Stomach (tissue), 8 donors: ENCODE measurements at regions not wholly inside any gene's neighbourhood (a gene's known extent, or its start where the extent isn't known, plus 50 kb on each side); places are given as distances from the start of the nearest gene placed in this dataset.

ENCODE experiments used
- DNase-seq, 2 donors: peaks; one replicate each; pipeline versions ENCODE4 v3.0.0 to v3.0.0-alpha.2; 2013 to 2019
- H3K27ac ChIP-seq, 5 donors: fragments of 200-600 bp in 4 of 5; sonication (generic) in 4 of 5; one replicate each; pipeline ENCODE4 v1.5.1; 2013 to 2019; ENCODE audit warnings: mild to moderate bottlenecking in 1 of 5, moderate library complexity in 1 of 5
- H3K27me3 ChIP-seq, 3 donors: fragments of 200-600 bp; sonication (generic); one replicate each; pipeline ENCODE4 v1.5.1; 2017 to 2019; ENCODE audit warnings: mixed run types in 1 of 3
- H3K36me3 ChIP-seq, 4 donors: fragments of 200-600 bp; sonication (generic); 1 replicate in 3 of 4; 2 replicates in 1 of 4; pipeline ENCODE4 v1.5.1; 2016 to 2019
- H3K4me1 ChIP-seq, 4 donors: fragments of 200-600 bp; sonication (generic); one replicate each; pipeline ENCODE4 v1.5.1; 2016 to 2019
- H3K4me3 ChIP-seq, 4 donors: fragments of 200-600 bp; sonication (generic) in 3 of 4; one replicate each; pipeline ENCODE4 v1.5.1; 2016 to 2019; ENCODE audit warnings: mild to moderate bottlenecking in 1 of 4
- H3K9me3 ChIP-seq, 4 donors: fragments of 200-600 bp; sonication (generic); one replicate each; pipeline ENCODE4 v1.5.1; 2016 to 2019
- CTCF ChIP-seq, 7 experiments: fragments of 450-650 bp in 4 of 7; fragments of 200-600 bp in 3 of 7; sonication (generic) in 3 of 7; IDR thresholded peaks; one replicate each; pipeline ENCODE4 v1.5.1; 2016 to 2019; ENCODE audit warnings: antibody characterized with exemption in 7 of 7, control low read depth in 2 of 7, mild to moderate bottlenecking in 1 of 7
- EP300 ChIP-seq: sonication (generic); formaldehyde crosslinking; IDR thresholded peaks from one replicate; pipeline ENCODE4 v1.6.1; 2017; ENCODE audit warnings: antibody characterized with exemption
- POLR2A ChIP-seq, 4 donors: fragments of 450-650 bp; IDR thresholded peaks; one replicate each; pipeline ENCODE4 v1.6.1; 2016; ENCODE audit warnings: antibody characterized with exemption in 4 of 4, control low read depth in 2 of 4, mild to moderate bottlenecking in 1 of 4, moderate library complexity in 1 of 4
- POLR2AphosphoS5 ChIP-seq, 3 donors: sonication (generic); formaldehyde crosslinking; IDR thresholded peaks; one replicate each; pipeline ENCODE4 v1.6.1; 2016; ENCODE audit warnings: antibody characterized with exemption in 3 of 3
- WGBS, 5 donors: extraction: QIAGEN DNeasy Blood & Tissue Kit in 3 of 5; methylation state at CpG; one replicate each; pipeline versions ENCODE4 v1.1.5 to v1.1.7; 2013 to 2018; 5-methylcytosine and 5-hydroxymethylcytosine counted together
- intact Hi-C: fragments of 100-400 bp; cut with DNase I; formaldehyde crosslinking; loops from one replicate; pipeline ENCODE4 v1.15.1; 2023; ENCODE audit warnings: low total_unique reads
- donor health status: healthy with polysubstance abuse.
- donor health status: Bipolar disorder and iron deficiency.
- donor health status: healthy.

DNA sequence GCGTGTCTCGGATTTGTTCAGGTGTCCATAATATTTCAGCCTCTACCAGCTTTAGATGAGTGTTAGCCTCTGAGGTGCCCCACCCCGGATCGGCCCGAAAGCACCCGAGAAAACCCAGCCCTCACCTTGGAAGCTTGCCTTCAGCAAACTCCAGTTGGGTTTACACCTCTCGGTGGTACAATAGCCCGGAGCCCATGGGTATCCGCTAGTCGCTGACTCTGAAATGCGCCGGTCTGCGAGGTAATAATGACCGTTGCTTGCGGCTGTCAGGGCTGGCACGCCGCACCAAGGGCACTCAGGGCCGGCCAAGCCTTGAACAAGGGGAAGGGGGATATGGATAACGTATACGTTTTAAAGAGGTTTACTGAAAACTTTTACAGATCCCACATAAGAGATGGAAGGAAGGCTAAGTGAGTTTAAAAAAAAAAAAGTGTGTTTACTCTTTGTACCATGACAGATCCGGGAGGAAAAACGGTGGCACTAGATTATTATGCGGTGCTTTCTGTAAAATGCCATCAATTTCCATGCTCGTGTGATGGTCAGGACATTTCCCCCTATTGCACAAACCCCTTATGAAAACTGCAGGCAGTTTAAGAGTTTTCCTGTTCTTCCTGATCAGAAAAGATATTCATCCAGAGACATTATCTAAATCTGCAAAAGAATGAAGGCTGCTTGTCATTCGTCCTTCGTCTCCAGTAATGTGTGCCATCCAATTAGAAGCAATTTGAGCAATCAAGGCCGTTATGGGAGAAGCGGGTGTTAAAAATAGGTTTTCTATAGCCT, 124.2 kb downstream of the TMEM161B start:
- 12 to 21% (median 17%) methylated on average over 28 of the region's 28 CpGs for WGBS, 5 donors
- TF ChIP-seq POLR2AphosphoS5 (IDR thresholded peaks at IDR 0.05) (no peak), POLR2A (IDR thresholded peaks at IDR 0.05) (no peak), EP300 (no peak), CTCF (IDR thresholded peaks at IDR 0.05) (no peak)
- Histone ChIP-seq H3K4me1 (peaks cover 33 to 62% (median 49%) of the 10 kb centered on the region in 4 donors), H3K27me3 (peaks cover 0 to 70% (median 34%) of the 10 kb centered on the region in 3 donors), H3K9me3 (peaks cover 0 to 4% (median 0%) of the 10 kb centered on the region in 4 donors), H3K36me3 (no peaks in the 10 kb centered on the region), H3K4me3 (peak overlapping the region in 3 of 4 donors; percentile 30 to 52 (median 47)), H3K27ac (no peak overlapping the region)
- intact Hi-C loops = no loop called here
- DNase-seq = peak in 1 of 2 donors; percentile 16

DNA sequence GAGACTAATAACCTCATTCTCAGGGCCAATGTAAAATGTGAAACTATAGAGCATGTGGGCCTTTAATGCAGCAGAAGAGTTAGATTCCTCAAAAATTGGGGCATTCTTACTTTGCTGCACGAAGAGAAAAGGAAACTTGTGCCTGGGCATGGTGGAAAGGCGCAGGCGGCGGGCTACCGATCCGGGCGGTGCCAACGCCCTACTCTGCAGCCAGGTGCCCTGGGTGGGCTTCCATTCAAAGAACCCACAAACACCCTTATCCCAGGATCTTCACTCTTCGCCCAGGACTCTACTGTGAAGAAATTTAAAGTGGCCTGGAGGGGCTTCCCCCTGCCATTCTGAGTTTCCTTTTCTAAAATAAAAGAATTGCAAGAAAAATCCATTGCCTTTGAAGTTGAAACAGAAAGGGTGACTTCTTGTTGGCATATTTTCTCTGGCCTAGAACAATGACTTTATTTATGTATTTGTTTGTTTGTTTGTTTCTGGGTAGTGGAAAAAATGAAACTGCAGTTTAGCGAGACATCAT, 124.9 kb downstream of the TMEM161B start:
- Histone ChIP-seq H3K36me3 (no peaks in the 10 kb centered on the region), H3K9me3 (peaks cover 0 to 4% (median 0%) of the 10 kb centered on the region in 4 donors), H3K27ac (no peak overlapping the region), H3K4me1 (peaks cover 33 to 62% (median 49%) of the 10 kb centered on the region in 4 donors), H3K27me3 (peaks cover 0 to 76% (median 36%) of the 10 kb centered on the region in 3 donors), H3K4me3 (peak overlapping the region; percentile 46 to 52 (median 48))
- no peak for TF ChIP-seq CTCF (IDR thresholded peaks at IDR 0.05)
- no peak for TF ChIP-seq POLR2AphosphoS5 (IDR thresholded peaks at IDR 0.05)
- TF ChIP-seq EP300 = no peak
- no peak for TF ChIP-seq POLR2A (IDR thresholded peaks at IDR 0.05)
- WGBS, 5 donors = 21 to 43% (median 26%) methylated on average over 10 of the region's 10 CpGs
- DNase-seq = no peak
- intact Hi-C loops = no loop called here

- H3K27me3 ChIP-seq = peaks cover 0 to 82% (median 38%) of the 10 kb centered on the region in 3 donors
Observed at GRCh38 chr5:88142886-88143692, 125.6 kb downstream of the TMEM161B start.

More at GRCh38 chr5:88142886-88143692, 125.6 kb downstream of the TMEM161B start:
- Histone ChIP-seq H3K4me1 (peaks cover 33 to 62% (median 49%) of the 10 kb centered on the region in 4 donors), H3K27ac (peak overlapping the region in 3 of 5 donors; percentile 7 to 25 (median 11)), H3K4me3 (peak overlapping the region; percentile 46 to 52 (median 48)), H3K9me3 (peaks cover 0 to 4% (median 0%) of the 10 kb centered on the region in 4 donors), H3K36me3 (no peaks in the 10 kb centered on the region)
- TF ChIP-seq CTCF (IDR thresholded peaks at IDR 0.05) (no peak), POLR2AphosphoS5 (IDR thresholded peaks at IDR 0.05) (no peak), EP300 (no peak), POLR2A (IDR thresholded peaks at IDR 0.05) (no peak)
- DNase-seq = peak in 1 of 2 donors; percentile 18
- WGBS, 5 donors = 6 to 9% (median 7%) methylated on average over 20 of the region's 20 CpGs
- intact Hi-C loops = no loop called here
